ENCODE measurements at regions not wholly inside any gene's neighbourhood (a gene's known extent, or its start where the extent isn't known, plus 50 kb on each side); places are given as distances from the start of the nearest gene placed in this dataset.

DNA sequence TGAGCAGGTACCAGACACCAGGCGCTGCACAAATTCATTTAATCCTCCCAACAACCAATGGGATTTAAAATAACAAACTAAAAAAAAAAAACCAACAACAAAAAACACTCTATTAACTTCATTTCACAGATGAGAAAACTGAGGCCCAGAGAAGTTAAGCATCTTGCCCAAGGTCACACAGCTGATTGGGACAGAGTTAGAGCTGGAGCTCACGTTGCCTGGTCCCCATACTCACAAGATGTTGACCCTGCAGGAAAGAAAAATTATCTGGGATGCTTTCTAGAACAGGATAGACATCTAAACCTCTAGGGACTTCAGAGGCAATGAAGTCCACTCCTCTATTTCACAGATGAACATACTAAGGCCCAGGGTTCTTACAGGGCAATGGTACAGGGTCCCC, 175.3 kb downstream of the PSMG1 start:
- H3K9me3 ChIP-seq = peaks cover 0 to 12% (median 0%) of the 10 kb centered on the region in 11 donors
- peaks cover 6 to 74% (median 51%) of the 10 kb centered on the region in 9 donors for H3K4me1 ChIP-seq
- WGBS, 2 donors = 94 to 96% methylated on average over 2 of the region's 2 CpGs
- H3K27me3 ChIP-seq = no peaks in the 10 kb centered on the region
- peak overlapping the region in 9 of 10 donors; percentile 23 to 92 (median 85) for H3K27ac ChIP-seq
- DNase-seq (no peak), ATAC-seq (no peak)
- TF ChIP-seq, protein P1, sequence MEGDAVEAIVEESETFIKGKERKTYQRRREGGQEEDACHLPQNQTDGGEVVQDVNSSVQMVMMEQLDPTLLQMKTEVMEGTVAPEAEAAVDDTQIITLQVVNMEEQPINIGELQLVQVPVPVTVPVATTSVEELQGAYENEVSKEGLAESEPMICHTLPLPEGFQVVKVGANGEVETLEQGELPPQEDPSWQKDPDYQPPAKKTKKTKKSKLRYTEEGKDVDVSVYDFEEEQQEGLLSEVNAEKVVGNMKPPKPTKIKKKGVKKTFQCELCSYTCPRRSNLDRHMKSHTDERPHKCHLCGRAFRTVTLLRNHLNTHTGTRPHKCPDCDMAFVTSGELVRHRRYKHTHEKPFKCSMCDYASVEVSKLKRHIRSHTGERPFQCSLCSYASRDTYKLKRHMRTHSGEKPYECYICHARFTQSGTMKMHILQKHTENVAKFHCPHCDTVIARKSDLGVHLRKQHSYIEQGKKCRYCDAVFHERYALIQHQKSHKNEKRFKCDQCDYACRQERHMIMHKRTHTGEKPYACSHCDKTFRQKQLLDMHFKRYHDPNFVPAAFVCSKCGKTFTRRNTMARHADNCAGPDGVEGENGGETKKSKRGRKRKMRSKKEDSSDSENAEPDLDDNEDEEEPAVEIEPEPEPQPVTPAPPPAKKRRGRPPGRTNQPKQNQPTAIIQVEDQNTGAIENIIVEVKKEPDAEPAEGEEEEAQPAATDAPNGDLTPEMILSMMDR (IDR thresholded peaks at IDR 0.05) = no peak
- H3K36me3 ChIP-seq = no peaks in the 10 kb centered on the region
- no peak overlapping the region for H3K4me3 ChIP-seq
- intact Hi-C loops (cut with DNase I) = loop anchor here in 5 of 10 donors (5.0 to 10.0 kb wide), 9 partner anchors 34 to 503 kb away; partner anchors contain the start of gene ETS2 (in 3 of the 5)

DNA sequence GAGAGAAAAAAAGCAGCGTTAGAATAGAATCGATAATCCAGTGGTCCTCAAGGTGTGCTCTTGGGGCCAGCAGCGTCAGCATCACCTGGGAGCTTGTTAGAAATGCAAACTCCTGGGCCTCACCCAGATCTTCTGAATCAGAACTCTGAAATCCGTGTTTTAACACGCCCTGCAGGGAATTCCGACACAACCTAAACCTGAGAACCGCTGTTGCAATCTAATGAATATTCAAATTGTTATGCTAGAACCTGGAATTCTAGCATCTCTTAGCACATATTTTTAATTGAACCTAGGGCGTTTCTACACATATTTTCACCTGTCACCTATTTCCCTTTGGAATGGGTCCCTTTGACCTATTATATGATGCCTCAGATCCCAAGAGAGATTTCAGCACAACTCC, 175.7 kb downstream of the PSMG1 start:
- DNase-seq = no peak
- Histone ChIP-seq H3K4me3 (no peak overlapping the region), H3K27ac (peak overlapping the region; percentile 25 to 92 (median 84)), H3K4me1 (peaks cover 6 to 78% (median 55%) of the 10 kb centered on the region in 9 donors), H3K27me3 (no peaks in the 10 kb centered on the region), H3K36me3 (no peaks in the 10 kb centered on the region), H3K9me3 (peaks cover 0 to 12% (median 0%) of the 10 kb centered on the region in 11 donors)
- 69 to 74% methylated on average over 8 of the region's 8 CpGs for WGBS, 2 donors
- ATAC-seq = no peak
- intact Hi-C loops (cut with DNase I) = loop anchor here in 5 of 10 donors (5.0 to 10.0 kb wide), 9 partner anchors 35 to 503 kb away; partner anchors contain the start of gene ETS2 (in 3 of the 5)
- TF ChIP-seq, protein P1 (IDR thresholded peaks at IDR 0.05) = no peak

DNA sequence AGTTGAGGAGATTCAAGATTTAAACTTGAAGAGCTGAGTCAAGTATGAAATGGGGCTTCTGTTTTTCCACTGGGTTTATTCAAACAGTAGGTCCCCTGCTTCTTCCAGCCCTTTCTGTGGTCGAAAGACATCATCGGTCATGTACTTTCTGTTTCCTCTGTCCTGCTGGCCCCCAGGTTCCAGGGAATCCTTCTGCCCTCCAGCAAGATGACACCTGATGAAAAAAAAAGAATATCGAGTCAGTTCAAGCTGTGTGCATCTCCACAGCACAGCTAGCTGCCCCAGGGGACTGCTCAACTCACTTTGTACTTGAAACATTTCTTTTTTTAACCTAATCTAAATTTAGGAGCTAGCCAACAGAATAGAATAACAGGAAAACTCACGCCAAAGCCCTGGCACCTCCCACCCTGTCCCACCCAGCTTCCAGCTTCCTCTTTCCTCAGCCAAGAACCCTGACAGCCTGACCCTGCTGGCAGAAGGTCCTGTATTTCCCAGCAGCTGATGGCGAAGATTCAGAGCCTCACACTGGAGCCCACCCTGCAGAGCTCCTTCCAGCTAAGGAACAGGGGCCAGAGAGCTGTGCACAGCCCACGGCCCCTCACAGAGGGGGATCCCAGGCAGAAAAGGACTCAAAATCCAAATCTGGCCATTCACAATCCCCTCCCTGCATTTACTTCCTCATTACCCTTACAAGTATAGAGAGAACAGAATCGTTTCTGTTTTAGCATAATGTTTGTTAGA, 176.5 kb downstream of the PSMG1 start:
- peak; percentile 71 to 83 (median 76) for ATAC-seq
- Histone ChIP-seq H3K27ac (peak overlapping the region; percentile 72 to 92 (median 84)), H3K27me3 (no peaks in the 10 kb centered on the region), H3K9me3 (peaks cover 0 to 12% (median 0%) of the 10 kb centered on the region in 11 donors), H3K4me1 (peaks cover 9 to 86% (median 61%) of the 10 kb centered on the region in 9 donors), H3K4me3 (peak overlapping the region in 1 of 10 donors; percentile 14), H3K36me3 (no peaks in the 10 kb centered on the region)
- peak; percentile 76 to 89 for DNase-seq
- TF ChIP-seq, protein P1 (IDR thresholded peaks at IDR 0.05) = no peak
- intact Hi-C loops (cut with DNase I) = loop anchor here in 5 of 10 donors (5.0 to 10.0 kb wide), 9 partner anchors 36 to 502 kb away; partner anchors contain the start of gene ETS2 (in 3 of the 5)
- 43 to 45% methylated on average over 7 of the region's 7 CpGs for WGBS, 2 donors

DNA sequence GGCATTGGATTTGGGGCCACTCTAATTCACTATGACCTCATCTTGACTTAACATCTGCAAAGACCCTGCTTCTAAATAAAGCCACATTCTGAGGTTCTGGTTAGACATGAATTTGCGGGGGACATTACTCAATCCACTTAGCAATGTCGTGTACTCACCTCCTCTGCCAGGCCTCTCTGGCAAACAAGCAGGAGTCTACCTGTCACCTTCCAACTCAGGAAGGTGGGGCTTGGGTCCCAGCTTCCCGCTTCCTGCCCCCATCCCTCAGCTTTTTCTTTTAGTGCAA, 177.8 kb downstream of the PSMG1 start:
- intact Hi-C loops (cut with DNase I) = loop anchor here in 5 of 10 donors (5.0 to 10.0 kb wide), 9 partner anchors 37 to 501 kb away; partner anchors contain the start of gene ETS2 (in 3 of the 5)
- no peaks in the 10 kb centered on the region for H3K36me3 ChIP-seq
- no peaks in the 10 kb centered on the region for H3K27me3 ChIP-seq
- H3K4me3 ChIP-seq = no peak overlapping the region
- H3K27ac ChIP-seq = peak overlapping the region; percentile 72 to 92 (median 84)
- DNase-seq (no peak), ATAC-seq (no peak)
- TF ChIP-seq, protein P1 (IDR thresholded peaks at IDR 0.05) = no peak
- H3K9me3 ChIP-seq = peaks cover 0 to 12% (median 0%) of the 10 kb centered on the region in 11 donors
- 63 to 64% methylated on average over 3 of the region's 3 CpGs for WGBS, 2 donors
- peaks cover 13 to 90% (median 71%) of the 10 kb centered on the region in 9 donors for H3K4me1 ChIP-seq
